ENCODE measurements at regions not wholly inside any gene's neighbourhood (a gene's known extent, or its start where the extent isn't known, plus 50 kb on each side); places are given as distances from the start of the nearest gene placed in this dataset.

DNA sequence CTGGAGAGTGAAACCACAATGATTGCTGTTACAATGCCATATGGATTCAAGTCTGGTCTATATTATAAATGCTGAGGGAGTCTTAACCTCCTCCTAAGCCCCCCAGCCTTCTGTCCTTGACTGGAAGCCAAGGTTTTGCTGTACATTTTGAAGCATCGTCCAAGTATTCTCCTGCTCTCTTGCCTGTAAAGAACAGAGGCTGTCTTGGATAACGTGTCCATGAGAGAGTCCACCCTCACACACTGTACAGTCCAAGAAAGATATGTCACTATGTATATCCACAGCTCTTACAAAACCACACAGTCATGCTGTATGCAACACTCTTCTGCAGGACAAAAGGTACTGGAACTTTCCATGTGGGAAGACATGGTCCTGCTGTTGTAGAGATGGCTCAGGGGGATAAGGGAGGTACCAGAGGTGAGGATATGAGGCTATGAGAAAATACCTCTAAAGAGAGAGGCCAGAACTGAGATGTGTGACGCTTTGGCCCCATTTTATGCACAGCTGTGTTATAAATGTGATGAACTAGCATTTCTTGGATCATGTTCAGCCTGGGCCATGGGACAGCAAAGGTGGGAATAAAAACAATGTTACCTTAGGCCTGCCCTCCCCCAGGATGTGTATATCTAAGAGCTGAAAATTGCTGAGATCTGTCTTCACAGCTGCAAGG is 678.6 kb downstream of the IQCM start:
- no peaks in the 10 kb centered on the region for H3K4me1 ChIP-seq (ENCODE audit: control insufficient read depth, insufficient read depth, low read length, poor library complexity, severe bottlenecking)
- H3K27ac ChIP-seq (ENCODE audit: low read depth, low read length, severe bottlenecking): no peak overlapping the region
- no peaks in the 10 kb centered on the region for H3K9me3 ChIP-seq (ENCODE audit: control insufficient read depth, low read length)
- 88 to 93% methylated on average over 2 to 3 of the region's 3 CpGs for WGBS, 2 experiments (ENCODE audit: insufficient coverage in 2 of 2)
- no peak overlapping the region for H3K4me3 ChIP-seq (ENCODE audit: extremely low read depth, insufficient read depth, low read length, poor library complexity, severe bottlenecking)
- H3K36me3 ChIP-seq (ENCODE audit: control insufficient read depth, insufficient read depth, low read length): no peaks in the 10 kb centered on the region

GRCh38 chr4:149135062-149135461 is 680.6 kb downstream of the IQCM start:
- no peaks in the 10 kb centered on the region for H3K4me1 ChIP-seq (ENCODE audit: control insufficient read depth, insufficient read depth, low read length, poor library complexity, severe bottlenecking)
- 80% methylated on average over 2 of the region's 4 CpGs; no CpG with 5 or more reads in 1 of the 2 experiments for WGBS, 2 experiments (ENCODE audit: insufficient coverage in 2 of 2)
- no peaks in the 10 kb centered on the region for H3K36me3 ChIP-seq (ENCODE audit: control insufficient read depth, insufficient read depth, low read length)
- no peaks in the 10 kb centered on the region for H3K9me3 ChIP-seq (ENCODE audit: control insufficient read depth, low read length)
- no peak overlapping the region for H3K4me3 ChIP-seq (ENCODE audit: extremely low read depth, insufficient read depth, low read length, poor library complexity, severe bottlenecking)
- H3K27ac ChIP-seq (ENCODE audit: low read depth, low read length, severe bottlenecking): no peak overlapping the region

DNA sequence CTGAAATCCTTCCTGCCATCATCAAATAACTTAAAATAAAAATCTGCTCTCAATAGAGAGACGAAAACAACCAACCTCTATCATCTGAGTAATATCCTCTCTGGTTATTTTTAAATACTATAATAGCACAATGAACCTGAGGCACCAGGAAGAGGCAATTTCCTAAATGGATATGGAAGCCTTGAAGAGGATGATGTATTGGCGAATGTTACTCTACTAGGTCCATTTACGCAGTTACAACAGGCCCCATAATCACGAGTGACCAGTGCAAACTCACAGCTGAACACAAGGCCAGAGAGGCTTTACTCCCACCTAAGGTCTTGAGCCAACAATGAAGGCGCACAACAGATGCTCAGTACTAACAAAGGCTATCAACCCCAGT is 678.8 kb upstream of the NR3C2 start:
- 85 to 87% methylated on average over 3 to 4 of the region's 5 CpGs for WGBS, 2 experiments (ENCODE audit: insufficient coverage in 2 of 2)
- Histone ChIP-seq H3K9me3 (ENCODE audit: control insufficient read depth, low read length) (no peaks in the 10 kb centered on the region), H3K4me3 (ENCODE audit: extremely low read depth, insufficient read depth, low read length, poor library complexity, severe bottlenecking) (no peak overlapping the region), H3K4me1 (ENCODE audit: control insufficient read depth, insufficient read depth, low read length, poor library complexity, severe bottlenecking) (no peaks in the 10 kb centered on the region), H3K27ac (ENCODE audit: low read depth, low read length, severe bottlenecking) (no peak overlapping the region), H3K36me3 (ENCODE audit: control insufficient read depth, insufficient read depth, low read length) (no peaks in the 10 kb centered on the region)

DNA sequence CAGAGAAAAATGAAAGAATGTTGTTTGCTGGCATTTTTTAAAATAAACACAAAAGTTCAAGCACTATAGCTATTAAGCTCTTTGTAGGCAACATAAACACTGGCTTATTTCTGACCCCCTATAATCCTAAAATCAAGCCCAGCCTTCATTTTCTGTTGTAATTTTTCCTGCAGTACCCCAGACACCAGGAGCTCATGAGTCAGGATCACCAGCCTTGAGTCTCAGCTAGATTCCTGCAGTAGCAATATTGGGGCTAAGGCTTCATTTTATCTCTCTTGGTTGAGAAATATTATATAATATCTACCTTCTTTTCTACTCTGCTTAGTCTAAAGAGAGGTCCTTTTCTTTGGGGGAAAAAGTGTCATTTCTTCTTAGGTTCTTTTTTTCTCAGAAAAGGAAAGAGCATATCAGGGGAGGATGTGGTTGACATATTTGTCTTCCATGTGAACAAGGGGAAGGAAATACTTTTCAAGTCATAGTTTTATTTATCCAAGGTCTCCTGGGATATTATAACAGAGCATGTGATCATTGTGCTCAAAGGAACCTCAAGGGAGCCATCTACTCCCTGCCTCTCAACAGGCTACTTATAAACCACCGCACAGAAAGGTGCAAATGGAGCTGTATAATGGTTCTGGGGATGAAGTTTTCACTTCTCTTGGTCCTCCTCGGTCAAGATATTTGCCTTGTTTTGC is 678.3 kb upstream of the NR3C2 start:
- no CpG with 5 or more reads among the region's 2 CpGs for WGBS, 2 experiments (ENCODE audit: insufficient coverage in 2 of 2)
- Histone ChIP-seq H3K4me1 (ENCODE audit: control insufficient read depth, insufficient read depth, low read length, poor library complexity, severe bottlenecking) (no peaks in the 10 kb centered on the region), H3K27ac (ENCODE audit: low read depth, low read length, severe bottlenecking) (no peak overlapping the region), H3K9me3 (ENCODE audit: control insufficient read depth, low read length) (no peaks in the 10 kb centered on the region), H3K4me3 (ENCODE audit: extremely low read depth, insufficient read depth, low read length, poor library complexity, severe bottlenecking) (no peak overlapping the region), H3K36me3 (ENCODE audit: control insufficient read depth, insufficient read depth, low read length) (no peaks in the 10 kb centered on the region)

GRCh38 chr4:149116806-149117205 is 674.6 kb upstream of the NR3C2 start:
- peaks cover 6% of the 10 kb centered on the region for H3K4me1 ChIP-seq (ENCODE audit: control insufficient read depth, insufficient read depth, low read length, poor library complexity, severe bottlenecking)
- no peaks in the 10 kb centered on the region for H3K9me3 ChIP-seq (ENCODE audit: control insufficient read depth, low read length)
- H3K27ac ChIP-seq (ENCODE audit: low read depth, low read length, severe bottlenecking): no peak overlapping the region
- H3K4me3 ChIP-seq (ENCODE audit: extremely low read depth, insufficient read depth, low read length, poor library complexity, severe bottlenecking): no peak overlapping the region
- WGBS, 2 experiments (ENCODE audit: insufficient coverage in 2 of 2): 83% methylated on average over 1 of the region's 2 CpGs; no CpG with 5 or more reads in 1 of the 2 experiments
- H3K36me3 ChIP-seq (ENCODE audit: control insufficient read depth, insufficient read depth, low read length): no peaks in the 10 kb centered on the region

DNA sequence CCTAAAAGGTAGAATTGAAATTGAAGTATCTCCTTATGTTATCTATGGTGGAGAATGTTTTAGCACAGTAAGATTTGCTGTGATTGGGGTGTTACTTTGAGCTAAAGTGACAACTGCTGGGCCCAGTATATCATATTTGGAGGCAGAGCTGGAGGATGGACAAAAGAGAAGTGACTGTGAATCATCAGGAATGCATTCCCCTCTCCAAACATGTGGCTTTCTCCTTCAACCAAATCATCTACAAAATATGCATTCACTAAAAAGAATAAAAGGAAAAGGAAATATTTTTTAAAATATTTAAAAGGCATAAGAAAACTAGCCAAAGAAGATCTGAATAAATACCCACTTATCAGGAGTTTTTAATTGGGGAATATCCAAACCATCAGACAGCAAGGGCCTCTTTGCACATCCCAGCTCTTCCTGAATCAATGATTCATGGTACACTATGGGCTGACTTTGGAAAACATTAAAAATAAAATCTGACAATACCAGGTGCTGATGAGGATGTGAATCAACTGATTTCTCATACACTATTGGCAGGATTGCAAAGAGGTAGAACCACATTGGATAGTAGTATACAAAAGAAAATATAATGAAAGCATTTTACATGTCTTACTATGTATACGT is 671.7 kb upstream of the NR3C2 start:
- Histone ChIP-seq H3K4me3 (ENCODE audit: extremely low read depth, insufficient read depth, low read length, poor library complexity, severe bottlenecking) (no peak overlapping the region), H3K36me3 (ENCODE audit: control insufficient read depth, insufficient read depth, low read length) (no peaks in the 10 kb centered on the region), H3K9me3 (ENCODE audit: control insufficient read depth, low read length) (no peaks in the 10 kb centered on the region), H3K27ac (ENCODE audit: low read depth, low read length, severe bottlenecking) (no peak overlapping the region), H3K4me1 (ENCODE audit: control insufficient read depth, insufficient read depth, low read length, poor library complexity, severe bottlenecking) (peaks cover 6% of the 10 kb centered on the region)
- no CpG with 5 or more reads among the region's 1 CpG for whole genome bisulfite sequencing, 2 experiments (ENCODE audit: insufficient coverage in 2 of 2)

DNA sequence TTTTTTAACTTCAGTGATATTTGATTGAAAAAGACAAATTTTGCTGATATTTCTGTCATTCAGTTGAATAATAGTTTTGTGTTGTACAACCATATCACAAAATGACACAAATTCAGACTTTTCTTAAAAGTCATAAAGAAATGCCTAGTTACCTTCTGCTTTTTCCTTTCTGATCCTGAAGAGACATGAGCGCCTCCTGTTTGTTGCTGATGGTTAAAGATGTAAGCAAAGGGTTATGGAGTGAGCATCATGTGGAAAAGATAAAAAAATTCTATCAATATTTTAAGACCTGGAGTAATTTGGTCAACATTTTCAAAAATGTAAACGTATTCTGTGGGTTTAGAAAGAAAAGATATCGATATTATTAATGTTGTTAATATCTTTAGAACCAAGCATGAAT is 669.9 kb upstream of the NR3C2 start:
- Histone ChIP-seq H3K4me3 (ENCODE audit: extremely low read depth, insufficient read depth, low read length, poor library complexity, severe bottlenecking) (no peak overlapping the region), H3K9me3 (ENCODE audit: control insufficient read depth, low read length) (no peaks in the 10 kb centered on the region), H3K27ac (ENCODE audit: low read depth, low read length, severe bottlenecking) (no peak overlapping the region), H3K36me3 (ENCODE audit: control insufficient read depth, insufficient read depth, low read length) (no peaks in the 10 kb centered on the region), H3K4me1 (ENCODE audit: control insufficient read depth, insufficient read depth, low read length, poor library complexity, severe bottlenecking) (peaks cover 6% of the 10 kb centered on the region)
- no CpG with 5 or more reads among the region's 3 CpGs for WGBS, 2 experiments (ENCODE audit: insufficient coverage in 2 of 2)

DNA sequence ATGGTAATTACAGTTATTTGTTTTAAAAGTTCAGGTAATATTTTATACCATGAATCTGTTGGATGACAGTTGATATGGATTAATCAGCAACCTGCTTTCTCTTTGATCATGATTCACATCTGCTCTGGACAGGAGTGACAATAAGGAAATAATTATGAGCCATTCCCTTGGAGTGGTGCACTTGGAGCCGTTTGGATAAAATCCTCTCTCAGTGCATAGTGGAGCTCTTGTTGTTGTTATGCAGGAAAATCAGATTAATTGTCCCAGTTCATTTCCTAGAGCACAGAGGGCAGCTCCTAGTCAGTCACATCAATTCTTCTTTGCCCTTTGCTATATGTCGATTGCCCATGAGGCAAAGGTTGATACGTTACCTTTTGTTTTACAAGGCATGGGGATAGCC is 668.3 kb upstream of the NR3C2 start:
- Histone ChIP-seq H3K9me3 (ENCODE audit: control insufficient read depth, low read length) (no peaks in the 10 kb centered on the region), H3K4me1 (ENCODE audit: control insufficient read depth, insufficient read depth, low read length, poor library complexity, severe bottlenecking) (peaks cover 6% of the 10 kb centered on the region), H3K4me3 (ENCODE audit: extremely low read depth, insufficient read depth, low read length, poor library complexity, severe bottlenecking) (no peak overlapping the region), H3K27ac (ENCODE audit: low read depth, low read length, severe bottlenecking) (no peak overlapping the region), H3K36me3 (ENCODE audit: control insufficient read depth, insufficient read depth, low read length) (no peaks in the 10 kb centered on the region)
- WGBS, 2 experiments (ENCODE audit: insufficient coverage in 2 of 2): 80 to 100% methylated on average over 1 to 2 of the region's 3 CpGs

GRCh38 chr4:149108626-149109025 is 666.4 kb upstream of the NR3C2 start:
- WGBS, 2 experiments (ENCODE audit: insufficient coverage in 2 of 2): no CpG with 5 or more reads among the region's 2 CpGs

DNA sequence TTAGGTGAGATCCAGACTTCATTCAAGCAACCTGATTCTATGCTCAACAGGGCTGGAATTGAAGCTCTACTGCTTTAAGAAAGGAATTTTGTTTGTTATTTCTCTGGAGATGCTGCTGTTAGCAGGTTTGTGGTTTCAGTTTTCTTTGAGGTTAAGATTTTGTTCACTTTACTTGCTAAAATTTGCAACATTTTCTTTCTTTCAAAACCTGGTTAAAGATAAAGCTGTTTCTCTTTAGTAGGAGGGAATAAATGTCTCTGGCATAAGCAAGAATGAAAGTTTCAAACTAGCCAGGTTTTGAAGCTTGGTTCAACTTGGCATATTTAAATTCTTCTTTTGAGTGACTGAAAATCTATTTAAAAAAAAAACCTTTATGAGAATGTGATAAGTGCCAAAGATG is 660.6 kb upstream of the NR3C2 start:
- no peak overlapping the region for H3K27ac ChIP-seq (ENCODE audit: low read depth, low read length, severe bottlenecking)
- H3K4me1 ChIP-seq (ENCODE audit: control insufficient read depth, insufficient read depth, low read length, poor library complexity, severe bottlenecking): no peaks in the 10 kb centered on the region
- H3K9me3 ChIP-seq (ENCODE audit: control insufficient read depth, low read length): no peaks in the 10 kb centered on the region
- no peaks in the 10 kb centered on the region for H3K36me3 ChIP-seq (ENCODE audit: control insufficient read depth, insufficient read depth, low read length)
- no peak overlapping the region for H3K4me3 ChIP-seq (ENCODE audit: extremely low read depth, insufficient read depth, low read length, poor library complexity, severe bottlenecking)

More at GRCh38 chr4:149108626-149109025, 666.4 kb upstream of the NR3C2 start:
- Histone ChIP-seq H3K4me3 (ENCODE audit: extremely low read depth, insufficient read depth, low read length, poor library complexity, severe bottlenecking) (no peak overlapping the region), H3K36me3 (ENCODE audit: control insufficient read depth, insufficient read depth, low read length) (no peaks in the 10 kb centered on the region), H3K4me1 (ENCODE audit: control insufficient read depth, insufficient read depth, low read length, poor library complexity, severe bottlenecking) (peaks cover 3% of the 10 kb centered on the region), H3K27ac (ENCODE audit: low read depth, low read length, severe bottlenecking) (no peak overlapping the region), H3K9me3 (ENCODE audit: control insufficient read depth, low read length) (no peaks in the 10 kb centered on the region)

GRCh38 chr4:149101649-149102048 is 659.4 kb upstream of the NR3C2 start:
- Histone ChIP-seq H3K36me3 (ENCODE audit: control insufficient read depth, insufficient read depth, low read length) (no peaks in the 10 kb centered on the region), H3K27ac (ENCODE audit: low read depth, low read length, severe bottlenecking) (no peak overlapping the region), H3K4me1 (ENCODE audit: control insufficient read depth, insufficient read depth, low read length, poor library complexity, severe bottlenecking) (no peaks in the 10 kb centered on the region), H3K9me3 (ENCODE audit: control insufficient read depth, low read length) (no peaks in the 10 kb centered on the region), H3K4me3 (ENCODE audit: extremely low read depth, insufficient read depth, low read length, poor library complexity, severe bottlenecking) (no peak overlapping the region)
- WGBS, 2 experiments (ENCODE audit: insufficient coverage in 2 of 2): no CpG with 5 or more reads among the region's 2 CpGs

Data from mesodermal cell (in vitro differentiated cells).